ENCODE measurements at regions not wholly inside any gene's neighbourhood (a gene's known extent, or its start where the extent isn't known, plus 50 kb on each side); places are given as distances from the start of the nearest gene placed in this dataset.

DNA sequence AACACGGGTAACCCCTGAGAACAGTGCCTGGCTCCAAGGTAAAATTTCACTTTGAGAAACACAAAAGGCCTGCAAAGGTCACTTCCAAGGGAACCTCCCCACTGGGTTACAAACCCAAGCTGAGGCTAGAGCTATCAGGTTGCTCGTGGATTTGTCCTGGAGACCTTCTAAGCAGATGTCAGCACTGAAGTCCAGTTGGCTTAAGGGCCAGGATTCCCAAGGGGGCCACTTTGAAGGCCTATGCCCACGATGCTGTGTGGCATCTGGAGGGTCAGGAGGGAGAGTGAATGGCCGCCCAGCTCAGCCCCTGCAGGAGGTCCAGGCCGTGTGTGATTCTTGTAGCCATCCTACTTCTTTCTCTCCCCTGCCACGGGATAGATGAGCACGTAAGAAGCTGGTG, 100.2 kb upstream of the FSTL4 start:
- no peak overlapping the region for H2AFZ ChIP-seq (ENCODE audit: low read length)
- TF ChIP-seq, protein P1, sequence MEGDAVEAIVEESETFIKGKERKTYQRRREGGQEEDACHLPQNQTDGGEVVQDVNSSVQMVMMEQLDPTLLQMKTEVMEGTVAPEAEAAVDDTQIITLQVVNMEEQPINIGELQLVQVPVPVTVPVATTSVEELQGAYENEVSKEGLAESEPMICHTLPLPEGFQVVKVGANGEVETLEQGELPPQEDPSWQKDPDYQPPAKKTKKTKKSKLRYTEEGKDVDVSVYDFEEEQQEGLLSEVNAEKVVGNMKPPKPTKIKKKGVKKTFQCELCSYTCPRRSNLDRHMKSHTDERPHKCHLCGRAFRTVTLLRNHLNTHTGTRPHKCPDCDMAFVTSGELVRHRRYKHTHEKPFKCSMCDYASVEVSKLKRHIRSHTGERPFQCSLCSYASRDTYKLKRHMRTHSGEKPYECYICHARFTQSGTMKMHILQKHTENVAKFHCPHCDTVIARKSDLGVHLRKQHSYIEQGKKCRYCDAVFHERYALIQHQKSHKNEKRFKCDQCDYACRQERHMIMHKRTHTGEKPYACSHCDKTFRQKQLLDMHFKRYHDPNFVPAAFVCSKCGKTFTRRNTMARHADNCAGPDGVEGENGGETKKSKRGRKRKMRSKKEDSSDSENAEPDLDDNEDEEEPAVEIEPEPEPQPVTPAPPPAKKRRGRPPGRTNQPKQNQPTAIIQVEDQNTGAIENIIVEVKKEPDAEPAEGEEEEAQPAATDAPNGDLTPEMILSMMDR (conservative IDR thresholded peaks at IDR 0.05; ENCODE audit: low read length) = no peak
- no peak for TF ChIP-seq EZH2phosphoT487 (IDR thresholded peaks at IDR 0.05; ENCODE audit: borderline replicate concordance)
- no peaks in the 10 kb centered on the region for H3K9me3 ChIP-seq (ENCODE audit: insufficient read depth, low read depth, low read length)
- H3F3A ChIP-seq (ENCODE audit: low read depth) = no peaks in the 10 kb centered on the region
- H3K4me3 ChIP-seq (ENCODE audit: low read length, poor library complexity, severe bottlenecking) = no peak overlapping the region
- no peak overlapping the region for H3K4me2 ChIP-seq (ENCODE audit: low read depth, low read length, poor library complexity, severe bottlenecking)
- no peaks in the 10 kb centered on the region for H3K79me2 ChIP-seq (ENCODE audit: insufficient read depth, low read length)
- no peaks in the 10 kb centered on the region for H4K20me1 ChIP-seq (ENCODE audit: insufficient read depth, low read length, poor library complexity, severe bottlenecking)
- no peak overlapping the region for H3K9ac ChIP-seq (ENCODE audit: low read depth, low read length, poor library complexity, severe bottlenecking)
- H3K9me2 ChIP-seq (replicated peaks; ENCODE audit: low read depth, low read length) = no peaks in the 10 kb centered on the region
- no peaks in the 10 kb centered on the region for H3K27me3 ChIP-seq (ENCODE audit: insufficient read depth, low read length, poor library complexity, severe bottlenecking)
- no peaks in the 10 kb centered on the region for H3K4me1 ChIP-seq (ENCODE audit: insufficient read depth, low read length, poor library complexity, severe bottlenecking)
- H3K36me3 ChIP-seq (ENCODE audit: insufficient read depth, low read length) = no peaks in the 10 kb centered on the region

DNA sequence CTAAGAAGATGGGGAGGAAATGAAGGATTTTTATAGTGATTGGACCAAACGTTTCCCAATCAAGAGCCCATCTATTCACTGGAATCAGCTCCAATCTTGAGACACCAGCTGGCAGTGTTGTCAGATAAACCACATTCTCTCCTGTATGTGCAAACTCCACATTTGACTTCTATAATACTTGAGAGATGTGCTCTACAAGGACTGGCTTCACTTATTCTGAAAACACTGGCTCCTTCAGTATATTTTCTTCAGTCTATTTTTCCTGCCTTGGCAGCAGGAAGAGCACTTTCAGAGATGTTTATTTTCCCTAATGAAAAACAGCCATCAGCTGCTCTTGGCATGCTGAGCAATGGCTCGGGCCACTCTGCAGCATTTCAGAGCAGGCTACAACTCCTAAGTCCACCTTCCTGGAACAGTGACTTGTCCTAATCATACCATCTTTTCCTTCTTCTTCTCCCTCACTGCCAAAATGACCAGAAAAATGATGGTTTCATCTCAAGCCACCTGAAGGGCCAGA, 96.9 kb upstream of the FSTL4 start:
- no peaks in the 10 kb centered on the region for H3K79me2 ChIP-seq (ENCODE audit: insufficient read depth, low read length)
- H3K9me2 ChIP-seq (replicated peaks; ENCODE audit: low read depth, low read length) = no peaks in the 10 kb centered on the region
- H4K20me1 ChIP-seq (ENCODE audit: insufficient read depth, low read length, poor library complexity, severe bottlenecking) = no peaks in the 10 kb centered on the region
- TF ChIP-seq, protein P1 (conservative IDR thresholded peaks at IDR 0.05; ENCODE audit: low read length) = no peak
- TF ChIP-seq EZH2phosphoT487 (IDR thresholded peaks at IDR 0.05; ENCODE audit: borderline replicate concordance) = no peak
- no peak overlapping the region for H3K4me3 ChIP-seq (ENCODE audit: low read length, poor library complexity, severe bottlenecking)
- H3K9ac ChIP-seq (ENCODE audit: low read depth, low read length, poor library complexity, severe bottlenecking) = no peak overlapping the region
- no peaks in the 10 kb centered on the region for H3K27me3 ChIP-seq (ENCODE audit: insufficient read depth, low read length, poor library complexity, severe bottlenecking)
- H3F3A ChIP-seq (ENCODE audit: low read depth) = no peaks in the 10 kb centered on the region
- no peak overlapping the region for H3K4me2 ChIP-seq (ENCODE audit: low read depth, low read length, poor library complexity, severe bottlenecking)
- H3K4me1 ChIP-seq (ENCODE audit: insufficient read depth, low read length, poor library complexity, severe bottlenecking) = no peaks in the 10 kb centered on the region
- no peaks in the 10 kb centered on the region for H3K36me3 ChIP-seq (ENCODE audit: insufficient read depth, low read length)
- no peak overlapping the region for H2AFZ ChIP-seq (ENCODE audit: low read length)
- no peaks in the 10 kb centered on the region for H3K9me3 ChIP-seq (ENCODE audit: insufficient read depth, low read depth, low read length)

DNA sequence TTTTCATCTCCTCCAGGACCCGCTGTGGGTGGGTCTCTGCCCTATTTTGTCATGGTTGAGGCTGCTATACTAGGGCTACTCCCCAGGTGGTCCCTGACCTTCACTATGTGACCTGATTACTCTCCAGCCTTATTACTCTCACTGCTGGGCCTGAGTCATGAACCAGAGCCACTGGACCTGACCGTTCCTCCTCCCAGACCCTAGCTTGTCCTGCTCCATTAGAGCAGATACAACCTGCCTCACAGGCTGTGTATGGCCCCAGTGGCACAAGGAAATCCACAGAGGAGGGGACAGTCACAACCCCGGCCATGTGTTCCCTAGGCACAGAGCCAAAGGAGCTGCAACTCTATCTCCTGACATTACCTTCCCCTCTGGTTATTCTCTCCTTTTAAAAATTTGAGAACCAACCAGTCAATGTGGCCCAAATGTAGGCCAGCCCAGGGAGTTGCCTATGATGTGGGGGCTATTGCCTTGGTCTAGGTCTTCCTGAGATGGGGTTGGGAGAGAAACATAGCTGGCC, 96.0 kb upstream of the FSTL4 start:
- H3F3A ChIP-seq (ENCODE audit: low read depth) = no peaks in the 10 kb centered on the region
- TF ChIP-seq, protein P1 (conservative IDR thresholded peaks at IDR 0.05; ENCODE audit: low read length) = no peak
- no peak for TF ChIP-seq EZH2phosphoT487 (IDR thresholded peaks at IDR 0.05; ENCODE audit: borderline replicate concordance)
- no peak overlapping the region for H3K4me3 ChIP-seq (ENCODE audit: low read length, poor library complexity, severe bottlenecking)
- no peaks in the 10 kb centered on the region for H3K36me3 ChIP-seq (ENCODE audit: insufficient read depth, low read length)
- no peak overlapping the region for H3K9ac ChIP-seq (ENCODE audit: low read depth, low read length, poor library complexity, severe bottlenecking)
- no peaks in the 10 kb centered on the region for H4K20me1 ChIP-seq (ENCODE audit: insufficient read depth, low read length, poor library complexity, severe bottlenecking)
- no peaks in the 10 kb centered on the region for H3K9me2 ChIP-seq (replicated peaks; ENCODE audit: low read depth, low read length)
- H3K9me3 ChIP-seq (ENCODE audit: insufficient read depth, low read depth, low read length) = no peaks in the 10 kb centered on the region
- H2AFZ ChIP-seq (ENCODE audit: low read length) = no peak overlapping the region
- no peak overlapping the region for H3K4me2 ChIP-seq (ENCODE audit: low read depth, low read length, poor library complexity, severe bottlenecking)
- no peaks in the 10 kb centered on the region for H3K79me2 ChIP-seq (ENCODE audit: insufficient read depth, low read length)
- no peaks in the 10 kb centered on the region for H3K4me1 ChIP-seq (ENCODE audit: insufficient read depth, low read length, poor library complexity, severe bottlenecking)
- no peaks in the 10 kb centered on the region for H3K27me3 ChIP-seq (ENCODE audit: insufficient read depth, low read length, poor library complexity, severe bottlenecking)
